OCI-LY1 (cell line): ENCODE measurements at regions not wholly inside any gene's neighbourhood (a gene's known extent, or its start where the extent isn't known, plus 50 kb on each side); places are given as distances from the start of the nearest gene placed in this dataset.

Experiments used
- CTCF ChIP-seq: fragments of 200-600 bp; sonication (generic), shearing (Covaris generic); IDR thresholded peaks from 2 replicates; pipeline ENCODE4 v1.5.1; 2017; ENCODE audit warnings: mild to moderate bottlenecking, antibody characterized with exemption, low read length, moderate library complexity, mixed read lengths
- EZH2 ChIP-seq: fragments of 200-600 bp; sonication (generic), shearing (Covaris generic); IDR thresholded peaks from 2 replicates; pipeline ENCODE4 v1.8.0; 2017; ENCODE audit warnings: borderline replicate concordance, mixed run types, mild to moderate bottlenecking, antibody characterized with exemption, low read length, moderate library complexity, mixed read lengths

- no peak for TF ChIP-seq EZH2
- no peak for TF ChIP-seq CTCF
Measured at GRCh38 chr22:48566741-48567140, 1260.9 kb downstream of the BRD1 start.
